HG03520 (cell line): ENCODE measurements at regions not wholly inside any gene's neighbourhood (a gene's known extent, or its start where the extent isn't known, plus 50 kb on each side); places are given as distances from the start of the nearest gene placed in this dataset.
"Not testable (repeated sequence)": the region's sequence is repeated elsewhere in the genome, so short reads cannot be mapped to it uniquely, and the experiment has no call there.

Experiments
- ATAC-seq: cut with Tn5 transposase; IDR thresholded peaks from one replicate; pipeline ENCODE4 v1.9.1; 2021; ENCODE audit warnings: mild to moderate bottlenecking, moderate library complexity; ENCODE audit not compliant: unreplicated experiment

- no peak for ATAC-seq
These were observed 327.0 kb upstream of the TNC start for GRCh38 chr9:115444959-115445358.

- ATAC-seq = no peak
These were observed 327.7 kb upstream of the TNC start for GRCh38 chr9:115445655-115446054.

- ATAC-seq = no peak
These were observed 338.6 kb upstream of the TNC start for GRCh38 chr9:115456515-115456914.

- ATAC-seq = no peak
These were observed 343.3 kb upstream of the TNC start for GRCh38 chr9:115461280-115461679.

GRCh38 chr9:115462623-115463022, 344.7 kb upstream of the TNC start:
- ATAC-seq = no peak

- no peak for ATAC-seq
These were observed 348.8 kb upstream of the TNC start for GRCh38 chr9:115466756-115467155.

GRCh38 chr9:115469841-115470240, 351.9 kb upstream of the TNC start:
- ATAC-seq = no peak

GRCh38 chr9:115473032-115473431, 355.1 kb upstream of the TNC start:
- ATAC-seq = not testable (repeated sequence)

GRCh38 chr9:115481769-115482168, 363.8 kb upstream of the TNC start:
- ATAC-seq = no peak

- no peak for ATAC-seq
These were observed 364.8 kb upstream of the TNC start for GRCh38 chr9:115482747-115483146.

- ATAC-seq = no peak
These were observed 374.9 kb upstream of the TNC start for GRCh38 chr9:115492869-115493268.

- no peak for ATAC-seq
These were observed 376.4 kb upstream of the TNC start for GRCh38 chr9:115494393-115494792.

- no peak for ATAC-seq
These were observed 377.2 kb upstream of the TNC start for GRCh38 chr9:115495052-115495635.

- no peak for ATAC-seq
These were observed 377.9 kb upstream of the TNC start for GRCh38 chr9:115495836-115496235.

GRCh38 chr9:115498303-115498702, 380.3 kb upstream of the TNC start:
- ATAC-seq = no peak

GRCh38 chr9:115507148-115507547, 389.2 kb upstream of the TNC start:
- ATAC-seq = no peak

GRCh38 chr9:115513148-115513547, 395.2 kb upstream of the TNC start:
- no peak for ATAC-seq

- no peak for ATAC-seq
These were observed 396.5 kb upstream of the TNC start for GRCh38 chr9:115514454-115514853.

- ATAC-seq = no peak
These were observed 399.5 kb upstream of the TNC start for GRCh38 chr9:115517335-115518075.

- ATAC-seq = no peak
These were observed 402.7 kb upstream of the TNC start for GRCh38 chr9:115520646-115521045.

GRCh38 chr9:115522912-115523311, 405.0 kb upstream of the TNC start:
- ATAC-seq = no peak

- ATAC-seq = peak; percentile 50
These were observed 406.6 kb upstream of the TNC start for GRCh38 chr9:115524453-115525059.
